Renal pelvis (tissue), 1 donor: ENCODE measurements at regions not wholly inside any gene's neighbourhood (a gene's known extent, or its start where the extent isn't known, plus 50 kb on each side); places are given as distances from the start of the nearest gene placed in this dataset.

ENCODE experiments used
- DNase-seq: peaks from one replicate; pipeline ENCODE4 v3.0.0-alpha.2; 2013

DNA sequence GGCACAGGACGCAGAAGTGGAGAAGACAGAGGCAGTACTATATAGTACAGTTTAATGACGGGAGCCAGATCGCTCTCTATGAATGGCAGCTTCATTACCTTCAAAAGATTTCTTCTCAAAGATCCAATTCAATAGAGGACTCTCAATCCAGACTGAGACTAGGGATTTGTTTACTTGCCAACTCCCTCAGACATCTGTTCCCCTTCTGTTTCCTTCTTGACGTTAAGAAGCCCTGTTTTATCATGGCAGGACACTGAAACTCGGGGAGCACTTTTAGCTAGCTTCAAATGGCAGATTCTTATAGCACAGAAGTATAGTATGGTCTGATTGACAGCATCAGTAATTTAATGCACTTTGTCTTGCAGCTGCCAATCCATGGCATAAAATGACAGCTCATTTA is 747.3 kb upstream of the C9orf72 start:
- DNase-seq, result no peak

DNA sequence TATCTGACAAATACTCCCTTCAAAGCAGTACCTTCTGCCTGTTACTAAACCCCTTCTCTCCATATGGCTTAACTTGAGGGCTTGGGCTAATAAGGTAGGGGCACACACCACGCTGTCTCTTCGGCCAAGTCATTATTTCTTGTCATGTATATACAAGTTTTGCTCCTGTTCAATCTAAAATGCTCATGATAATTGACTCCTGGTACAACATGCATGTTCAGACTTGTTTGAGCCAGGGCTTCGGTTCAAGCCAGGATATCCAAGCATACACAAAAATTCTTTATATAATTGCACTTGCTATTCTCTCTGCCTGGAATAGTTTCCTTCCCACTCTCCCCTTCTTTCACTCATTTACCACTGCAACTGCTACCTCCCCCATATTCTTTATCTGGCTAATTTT is 756.0 kb upstream of the C9orf72 start:
- no peak for DNase-seq

DNA sequence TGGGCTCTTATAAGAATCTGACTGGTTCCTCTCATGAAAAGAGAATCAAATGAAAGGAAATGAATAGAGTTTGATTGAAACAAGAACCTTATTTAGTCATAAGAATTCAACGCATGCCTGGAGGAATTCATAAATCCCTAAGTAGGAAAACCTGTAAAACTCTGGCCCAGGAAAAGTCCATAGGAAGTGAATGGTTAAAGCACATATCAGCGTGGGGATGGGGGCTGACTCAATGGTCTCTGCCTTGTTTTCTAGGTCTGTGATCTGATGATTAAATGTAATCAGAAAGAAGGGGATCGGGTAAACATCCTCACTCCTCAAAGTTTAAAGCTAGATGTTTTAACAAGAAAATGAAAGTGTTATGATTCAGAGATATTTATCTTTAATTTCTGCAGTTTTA is 759.4 kb upstream of the C9orf72 start:
- no peak for DNase-seq

DNA sequence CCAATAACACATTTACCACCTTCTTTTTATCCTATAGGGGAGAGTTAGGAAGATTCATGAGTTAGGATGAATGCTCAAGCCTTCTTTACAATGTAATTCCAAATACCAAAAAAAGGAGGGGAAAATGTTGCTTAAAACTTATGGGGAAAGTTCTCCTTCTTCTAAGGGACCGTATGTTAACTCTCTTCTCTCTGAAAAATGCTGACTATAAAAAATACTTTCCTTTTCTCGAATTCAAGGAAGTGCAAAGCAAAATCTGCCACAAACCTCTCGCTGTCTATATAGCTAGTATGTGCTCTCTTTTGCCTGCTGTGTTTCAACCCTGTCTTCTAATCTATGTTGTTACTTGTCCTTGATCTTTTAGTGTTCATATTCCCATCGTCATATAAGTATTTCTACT is 768.6 kb upstream of the C9orf72 start:
- no peak for DNase-seq

DNA sequence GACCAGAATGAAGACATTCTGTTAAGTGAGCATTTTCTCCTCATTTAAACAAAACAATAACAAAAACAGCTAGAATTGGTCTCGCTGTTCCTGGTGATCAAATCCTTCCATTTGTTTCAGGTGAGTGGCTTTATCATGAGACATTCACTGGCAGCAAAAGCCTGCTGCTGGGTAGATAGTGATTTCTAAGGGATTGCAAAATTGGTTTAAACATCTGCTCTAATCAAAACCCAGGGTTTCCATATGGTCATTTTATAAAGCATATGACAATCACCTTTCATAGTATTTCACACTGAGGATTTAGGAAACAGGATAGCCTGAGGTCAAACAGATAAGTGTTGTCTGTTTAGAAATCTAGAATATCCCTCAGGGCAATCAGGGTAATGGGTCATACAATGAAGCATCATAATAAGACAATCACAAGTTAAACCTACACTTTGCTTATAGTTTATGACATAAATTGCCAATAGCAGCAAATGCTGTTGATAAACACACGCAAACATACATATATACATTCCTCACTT is 769.6 kb upstream of the C9orf72 start:
- DNase-seq, result no peak

DNA sequence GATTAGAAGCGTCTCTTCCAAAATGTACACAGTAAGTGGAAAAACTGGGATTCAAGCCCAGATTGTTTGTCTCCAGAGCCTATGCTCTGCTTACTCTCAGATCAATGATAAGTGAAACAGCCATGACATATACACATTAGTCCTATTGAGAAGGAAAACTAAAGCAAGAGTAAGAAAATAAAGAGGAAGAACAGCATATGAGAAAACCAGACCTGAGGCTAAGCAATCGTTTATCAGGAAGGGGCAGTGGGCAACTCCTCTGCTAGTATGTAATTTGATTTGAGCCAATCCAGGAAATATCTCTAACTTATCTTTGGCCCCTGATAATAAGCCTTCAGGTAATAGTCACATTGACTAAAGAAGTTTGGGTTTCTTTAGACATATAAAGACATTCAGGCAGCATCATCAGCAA is 789.9 kb upstream of the C9orf72 start:
- no peak for DNase-seq

DNA sequence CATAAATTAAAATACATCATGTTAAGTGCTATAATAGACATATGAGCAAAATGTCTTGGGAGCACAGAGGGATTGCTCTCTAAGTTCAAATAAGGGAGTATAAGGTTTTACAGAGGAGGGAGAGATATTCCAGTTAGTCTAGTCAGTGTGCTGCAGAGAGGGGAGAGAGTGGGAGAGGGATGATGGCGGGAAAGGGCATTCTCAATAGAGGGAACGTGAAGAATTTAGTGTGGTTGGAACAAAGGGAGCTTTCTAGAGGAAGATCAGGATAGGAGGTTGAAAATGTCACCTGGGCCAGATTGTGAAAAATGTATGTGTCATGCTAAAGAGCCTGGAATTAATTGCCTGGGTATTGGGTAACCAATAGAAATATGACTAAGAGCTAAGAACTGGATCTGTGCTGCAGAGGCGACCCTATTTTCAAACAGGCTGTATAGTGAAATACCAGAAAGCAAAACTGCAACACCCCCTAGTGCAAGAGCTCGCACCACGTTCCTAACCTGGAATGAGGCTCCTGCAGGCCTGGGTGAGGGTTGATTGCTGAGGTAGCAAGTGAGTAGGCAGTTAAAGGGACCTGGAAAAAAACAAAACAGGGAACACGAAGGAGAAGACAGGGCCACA is 791.8 kb upstream of the C9orf72 start:
- DNase-seq, result no peak

DNA sequence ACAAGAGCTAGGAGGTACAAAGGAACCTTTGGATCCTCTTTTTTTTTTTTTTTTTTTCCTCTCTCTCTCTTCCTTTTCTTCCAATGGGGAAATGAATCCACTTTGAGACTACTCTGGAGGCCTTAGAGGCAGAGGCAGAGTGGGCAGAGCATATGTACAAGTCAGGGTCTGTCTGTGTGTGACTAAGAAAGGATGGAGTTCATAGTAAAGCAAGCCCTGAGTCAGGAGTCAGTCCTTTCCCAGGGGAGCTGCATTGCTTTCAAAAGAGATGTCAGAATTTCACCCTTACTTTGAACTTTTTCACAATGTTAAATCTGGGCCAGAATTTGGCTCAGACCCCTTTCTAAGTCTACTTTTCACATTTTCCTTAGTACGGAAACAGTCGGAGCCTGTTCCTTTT is 792.4 kb upstream of the C9orf72 start:
- DNase-seq, result no peak

DNA sequence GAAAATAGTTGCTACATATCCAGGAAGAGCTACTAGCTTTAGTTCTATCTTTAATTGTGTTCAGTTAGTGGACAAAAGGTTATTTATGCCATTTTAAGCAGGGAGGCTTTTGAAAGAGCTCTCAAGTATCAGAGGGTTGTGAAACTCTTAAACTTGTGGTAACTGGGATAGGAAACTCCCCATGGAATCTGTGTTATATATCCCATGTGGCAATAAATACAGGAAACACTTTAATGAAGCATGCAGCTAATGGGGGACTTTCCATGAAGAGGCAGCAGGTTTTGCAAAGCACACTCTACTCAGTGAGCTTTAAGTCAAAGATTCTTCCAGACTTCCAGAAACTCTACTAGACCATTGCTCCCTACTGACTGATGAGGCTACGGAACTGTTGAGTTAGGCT is 805.0 kb upstream of the C9orf72 start:
- peak; percentile 66 for DNase-seq

DNA sequence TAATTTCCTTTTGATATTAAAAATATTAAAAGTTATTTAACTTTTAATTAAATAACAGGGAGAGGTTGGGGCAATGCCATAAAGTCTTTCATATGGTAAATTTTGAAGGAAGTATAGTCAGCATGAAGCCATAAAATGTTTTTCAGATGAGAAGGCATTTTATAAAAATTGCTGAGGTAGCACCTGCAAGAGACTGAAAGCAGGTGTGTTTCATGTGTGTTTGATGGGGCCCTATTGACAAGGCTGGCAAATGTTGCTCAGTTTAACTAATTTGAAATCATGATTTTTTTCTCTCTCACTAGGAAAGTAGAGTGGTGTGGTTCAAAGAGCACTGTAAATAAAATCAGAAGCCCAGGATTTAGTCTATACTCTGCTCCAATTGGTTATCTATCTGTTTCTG is 805.8 kb upstream of the C9orf72 start:
- no peak for DNase-seq

DNA sequence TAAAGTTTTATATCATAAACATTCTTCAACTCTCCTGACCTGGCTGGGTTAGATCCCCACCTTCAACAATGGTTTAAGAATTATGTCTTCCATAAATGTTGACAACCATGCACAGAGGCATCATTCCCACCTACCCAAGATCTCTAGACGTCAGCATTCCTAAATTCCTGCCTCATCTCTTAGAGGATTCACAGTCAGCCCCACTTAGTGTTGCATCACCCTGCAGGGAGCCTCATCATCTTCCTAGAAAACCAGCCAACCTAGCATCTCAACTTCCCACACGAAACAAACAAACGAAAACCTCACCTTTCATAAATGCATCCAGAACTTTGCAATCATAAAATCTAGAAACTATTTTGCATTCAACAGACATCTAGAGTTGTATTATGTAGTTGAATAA is 816.1 kb upstream of the C9orf72 start:
- no peak for DNase-seq

DNA sequence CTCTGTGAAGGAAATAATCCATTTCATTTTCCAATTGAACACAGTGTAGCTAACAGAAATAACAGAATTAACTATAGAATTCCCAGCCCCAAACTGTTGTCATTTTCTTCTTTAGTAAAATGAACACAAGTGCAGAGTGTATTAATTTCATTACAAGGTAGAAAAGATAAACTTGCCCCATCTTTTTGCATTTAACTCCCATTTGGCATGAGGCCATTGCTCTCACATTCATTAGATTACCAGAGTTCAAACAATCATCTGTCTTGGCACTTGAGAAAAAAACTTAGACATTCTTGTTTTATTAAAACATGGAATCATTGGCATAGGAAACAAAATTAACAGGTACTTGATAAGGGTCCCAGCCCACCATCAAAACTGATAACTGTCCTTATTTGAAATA is 821.5 kb upstream of the C9orf72 start:
- DNase-seq, result no peak

DNA sequence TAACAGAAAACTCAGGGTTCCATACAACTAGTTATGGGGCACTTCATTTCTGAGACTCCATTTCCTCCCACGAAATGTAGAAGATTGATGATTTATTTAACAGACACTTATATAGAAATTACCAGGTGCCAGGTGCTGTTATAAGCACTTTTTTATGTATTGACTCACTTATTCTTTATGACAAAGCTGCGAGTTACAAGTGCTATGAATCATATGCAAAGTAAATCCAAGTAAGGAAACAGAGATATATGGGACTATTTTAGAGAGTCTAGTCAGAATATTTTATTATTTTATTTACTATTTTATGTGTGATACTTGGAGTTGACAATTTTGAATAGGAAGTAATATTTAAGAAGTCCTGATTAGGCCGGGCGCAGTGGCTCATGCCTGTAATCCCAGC is 822.8 kb upstream of the C9orf72 start:
- no peak for DNase-seq

DNA sequence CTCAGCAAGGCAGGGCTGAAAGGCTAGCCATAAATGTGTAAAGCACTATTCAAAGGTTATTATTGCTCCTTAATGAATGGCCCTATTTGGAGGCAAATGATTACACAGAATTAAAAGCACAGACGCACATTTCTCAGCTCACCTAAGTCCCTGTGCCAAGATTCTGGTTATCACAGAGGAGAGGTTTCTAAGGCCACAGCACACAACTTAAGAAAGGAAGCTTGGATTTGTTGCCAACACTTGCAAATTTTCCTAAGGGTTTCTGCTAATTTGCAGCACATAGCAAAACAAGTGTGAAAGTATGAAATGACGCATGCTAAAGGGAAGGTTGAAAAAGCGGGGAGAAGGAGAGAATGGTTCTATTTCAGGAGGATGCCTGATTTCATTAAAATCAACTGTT is 834.1 kb upstream of the C9orf72 start:
- DNase-seq, result no peak

DNA sequence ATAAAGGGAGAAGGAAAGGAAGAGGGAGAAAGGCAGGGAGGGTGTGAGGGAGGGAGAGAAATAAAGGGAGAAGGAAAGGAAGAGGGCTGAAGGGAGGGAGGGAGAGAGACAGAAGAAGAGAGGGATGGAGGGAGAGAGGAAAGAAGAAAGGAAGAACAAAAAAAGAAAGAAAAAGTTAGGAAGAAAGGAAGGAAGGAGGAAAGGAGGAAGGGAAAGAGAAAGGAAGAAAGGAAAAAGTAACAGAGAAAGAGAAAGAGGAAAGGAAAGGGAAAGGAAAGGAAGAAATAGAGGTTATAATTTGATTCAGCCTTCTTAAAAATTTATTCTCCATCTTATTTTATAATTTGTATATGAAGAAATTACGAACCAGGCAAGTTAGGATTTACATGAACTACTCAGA is 836.6 kb upstream of the C9orf72 start:
- no peak for DNase-seq

DNA sequence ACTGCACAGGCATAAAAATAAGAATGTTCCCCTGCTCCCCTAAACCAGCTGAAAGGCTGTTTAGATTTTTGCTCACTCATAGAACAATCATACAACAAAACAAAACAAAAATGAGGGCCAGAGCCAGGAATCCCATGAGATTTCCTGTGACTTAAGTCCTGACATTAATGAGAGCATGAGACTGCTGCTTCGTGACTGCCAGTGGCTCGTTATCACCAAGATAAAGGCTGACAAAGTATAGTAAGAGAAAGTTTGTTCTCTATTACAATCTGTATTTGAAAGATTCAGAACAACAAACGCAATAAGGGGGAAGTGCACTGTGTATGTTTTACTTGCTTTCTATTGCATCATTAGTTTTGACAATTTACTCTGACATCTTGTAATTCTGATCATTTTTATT is 837.1 kb upstream of the C9orf72 start:
- DNase-seq, result peak; percentile 0

DNA sequence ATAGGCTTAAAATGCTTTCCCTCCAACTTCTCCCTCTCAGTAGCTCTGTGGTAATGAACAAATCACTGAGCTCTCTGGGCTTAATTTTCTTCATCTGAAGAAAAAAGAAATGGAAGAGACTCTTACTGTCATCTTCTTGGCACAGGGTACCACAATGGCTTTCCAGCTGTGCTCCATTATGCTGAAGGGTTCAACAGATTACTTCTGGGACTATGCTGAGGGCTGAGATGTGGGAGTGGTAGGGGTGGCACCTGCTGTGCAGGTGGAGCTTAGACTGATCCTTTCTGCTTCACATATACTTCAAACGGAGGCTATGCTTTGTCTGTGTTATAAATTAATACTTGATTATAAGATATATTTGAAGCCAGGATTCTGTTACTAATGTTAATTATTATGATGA is 840.2 kb upstream of the C9orf72 start:
- no peak for DNase-seq

DNA sequence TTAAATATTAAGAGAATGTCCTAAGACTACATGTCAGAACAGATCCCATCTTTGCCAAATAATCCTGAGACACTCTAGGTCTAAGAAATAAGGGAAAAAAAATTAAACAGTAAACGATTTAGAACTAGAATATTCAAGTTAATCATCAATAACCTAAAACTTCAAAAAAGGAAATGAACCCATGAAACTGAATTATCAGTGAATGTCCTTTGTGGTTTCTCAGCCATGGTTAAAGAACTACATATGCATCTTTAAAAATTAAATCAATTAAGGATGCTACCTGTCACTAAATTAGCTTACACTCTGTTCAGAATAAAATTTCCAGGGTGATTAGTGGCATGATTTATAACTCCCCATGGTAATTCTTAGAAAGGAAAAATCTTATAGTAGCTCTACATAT is 850.0 kb upstream of the C9orf72 start:
- DNase-seq, result no peak

DNA sequence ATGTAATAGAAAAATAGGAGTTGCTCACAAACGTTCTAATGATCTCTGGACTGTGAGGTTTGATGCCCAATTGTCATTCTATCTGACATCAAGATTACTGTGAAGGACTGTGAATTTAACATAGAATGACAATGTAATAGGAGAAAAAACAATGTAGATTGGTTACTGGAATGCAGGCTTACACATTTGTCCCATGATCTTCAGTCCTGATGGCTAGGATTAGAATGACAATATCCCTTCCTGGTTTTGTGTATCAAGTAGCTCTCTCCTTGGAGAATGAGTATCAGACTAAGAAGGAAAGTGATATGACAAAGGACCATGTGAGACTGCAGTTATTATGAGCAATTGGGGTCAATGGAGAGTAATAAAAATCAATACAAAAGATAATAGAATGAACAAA is 862.2 kb upstream of the C9orf72 start:
- DNase-seq, result no peak

DNA sequence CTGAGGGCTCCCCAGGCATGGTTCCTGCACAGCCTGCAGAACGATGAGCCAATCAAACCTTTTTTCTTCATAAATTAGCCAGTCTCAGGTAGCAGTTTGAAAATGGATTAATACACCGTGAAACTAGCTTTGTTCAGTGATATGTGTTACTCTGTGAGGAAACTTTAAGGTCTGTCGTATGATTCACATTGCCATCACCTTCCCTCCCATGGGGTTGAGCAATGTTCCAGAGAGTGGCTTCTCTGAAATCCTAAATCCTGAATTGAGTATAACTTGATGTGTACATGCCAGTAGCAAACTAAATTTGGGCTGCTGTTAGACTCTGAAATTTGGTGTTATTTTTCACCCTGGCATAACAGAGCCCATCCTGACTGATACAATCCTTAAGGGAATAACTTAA is 866.4 kb upstream of the C9orf72 start:
- DNase-seq, result no peak

DNA sequence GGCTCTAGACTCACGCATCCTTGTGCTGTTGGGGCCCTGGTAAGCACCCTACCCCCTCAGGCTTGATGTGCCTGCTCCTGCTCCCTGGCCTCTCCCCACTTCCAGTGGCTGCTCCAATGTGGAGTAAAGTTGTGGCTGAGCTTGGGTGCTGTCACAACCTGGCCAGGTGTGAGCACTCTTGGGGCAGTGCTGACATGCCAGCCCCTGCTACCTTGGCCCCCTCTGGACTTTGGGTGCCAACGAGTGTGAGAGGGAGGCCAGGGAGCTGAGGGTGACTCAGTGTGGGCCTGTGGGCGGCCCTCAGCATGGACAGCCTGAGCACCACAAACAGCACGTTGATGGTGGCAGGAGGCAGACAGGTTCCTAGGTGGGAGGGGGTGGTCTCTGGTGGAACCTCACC is 870.2 kb upstream of the C9orf72 start:
- DNase-seq, result no peak

DNA sequence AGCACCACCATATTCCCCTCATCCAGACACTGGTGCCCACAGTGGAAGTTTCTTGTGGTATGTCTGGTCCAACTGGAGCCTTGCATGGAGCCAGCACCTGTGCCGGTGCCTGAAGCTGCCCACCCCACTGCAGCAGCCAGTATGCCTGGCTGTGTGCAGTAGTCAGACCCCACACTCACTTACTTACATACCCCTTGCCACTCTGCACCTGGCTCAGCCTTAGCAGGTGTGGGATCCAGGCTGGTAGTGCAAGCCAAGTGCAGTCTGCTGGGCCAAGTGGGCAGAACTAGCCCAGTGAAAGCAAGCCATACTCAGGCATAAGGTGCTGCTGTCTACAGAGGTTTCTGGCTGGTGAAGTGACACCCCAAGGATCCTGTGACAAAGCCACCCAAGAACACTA is 871.4 kb upstream of the C9orf72 start:
- DNase-seq, result no peak

DNA sequence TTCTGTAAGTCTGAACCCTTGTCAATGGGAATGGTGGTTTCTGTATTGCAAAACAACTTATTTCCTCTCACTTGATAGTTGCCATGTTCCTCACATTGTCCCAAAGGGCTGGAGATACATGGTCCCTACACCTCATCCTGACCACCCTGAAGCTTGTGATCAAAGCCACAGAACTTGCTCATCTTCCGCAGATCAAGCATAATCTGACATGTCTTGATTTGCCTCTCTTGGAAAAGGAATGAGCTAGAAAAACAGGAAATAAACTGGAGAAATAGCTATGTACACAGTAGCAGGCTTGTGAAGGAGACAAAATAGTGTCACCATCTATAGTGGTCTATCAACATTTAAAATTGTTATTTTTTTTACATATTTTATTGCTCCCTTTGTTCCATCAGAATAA is 871.9 kb upstream of the C9orf72 start:
- no peak for DNase-seq

DNA sequence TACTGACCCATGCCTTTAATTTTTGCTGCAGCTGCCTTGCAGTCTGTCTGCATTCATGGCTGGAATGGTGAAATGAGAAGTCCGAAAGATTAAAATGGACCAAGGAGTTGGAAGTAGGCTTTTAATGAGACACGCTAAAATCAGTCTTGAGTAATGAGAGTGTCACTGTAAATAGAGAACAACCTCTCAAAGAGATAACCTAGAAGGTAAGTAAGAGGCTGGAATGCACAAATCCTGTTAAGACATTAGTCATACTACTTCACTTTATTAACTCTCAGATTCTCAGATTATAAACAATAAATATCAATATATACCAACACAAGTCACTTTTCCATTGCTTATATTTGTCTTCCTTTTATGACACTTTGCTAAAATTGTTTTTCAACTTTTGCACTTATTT is 880.6 kb upstream of the C9orf72 start:
- no peak for DNase-seq

DNA sequence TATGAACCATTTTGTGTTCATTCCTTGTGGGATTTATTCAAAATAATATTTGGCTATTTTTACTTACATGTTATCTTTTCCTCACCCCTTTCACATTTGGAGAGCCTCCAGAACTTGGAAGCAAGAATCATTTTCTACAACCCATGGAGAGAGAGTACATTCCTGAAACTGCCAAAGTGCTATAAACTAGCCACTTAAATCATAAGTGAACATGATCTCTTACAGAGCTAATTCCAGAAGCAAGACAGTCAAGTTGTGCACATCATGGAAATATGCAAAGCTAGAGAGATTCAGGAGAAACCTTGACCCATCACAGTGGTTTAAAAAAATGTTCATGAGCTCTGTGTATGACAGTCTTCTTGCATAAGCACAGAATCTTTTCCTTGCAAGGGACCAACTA is 883.6 kb upstream of the C9orf72 start:
- peak; percentile 8 for DNase-seq
